ENCODE measurements at regions not wholly inside any gene's neighbourhood (a gene's known extent, or its start where the extent isn't known, plus 50 kb on each side); places are given as distances from the start of the nearest gene placed in this dataset.

DNA sequence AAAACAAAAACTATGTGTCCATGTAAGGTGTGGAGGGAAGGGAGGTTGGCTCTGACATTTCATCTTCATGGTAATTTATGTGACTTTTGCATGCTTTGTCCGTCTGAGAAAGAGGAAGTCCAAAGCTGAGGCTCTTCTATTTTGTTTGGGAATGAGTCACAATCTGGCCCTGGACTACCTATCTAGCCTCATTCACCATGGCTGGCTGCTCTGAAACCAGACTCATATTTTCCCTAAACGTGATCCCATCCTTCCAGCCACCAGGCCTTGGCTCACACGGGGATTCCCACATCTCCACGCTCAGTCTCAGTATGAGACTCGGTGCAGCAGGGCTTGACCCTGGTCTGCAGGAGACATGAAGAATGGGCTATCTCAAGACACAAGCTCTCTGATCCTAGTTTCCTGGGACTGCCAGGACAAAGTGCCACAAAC lies 672.8 kb downstream of the ACTL7B start:
- no peaks in the 10 kb centered on the region for H3K9me3 Mint-ChIP-seq
- DNase-seq = no peak
- TF ChIP-seq, protein P1, sequence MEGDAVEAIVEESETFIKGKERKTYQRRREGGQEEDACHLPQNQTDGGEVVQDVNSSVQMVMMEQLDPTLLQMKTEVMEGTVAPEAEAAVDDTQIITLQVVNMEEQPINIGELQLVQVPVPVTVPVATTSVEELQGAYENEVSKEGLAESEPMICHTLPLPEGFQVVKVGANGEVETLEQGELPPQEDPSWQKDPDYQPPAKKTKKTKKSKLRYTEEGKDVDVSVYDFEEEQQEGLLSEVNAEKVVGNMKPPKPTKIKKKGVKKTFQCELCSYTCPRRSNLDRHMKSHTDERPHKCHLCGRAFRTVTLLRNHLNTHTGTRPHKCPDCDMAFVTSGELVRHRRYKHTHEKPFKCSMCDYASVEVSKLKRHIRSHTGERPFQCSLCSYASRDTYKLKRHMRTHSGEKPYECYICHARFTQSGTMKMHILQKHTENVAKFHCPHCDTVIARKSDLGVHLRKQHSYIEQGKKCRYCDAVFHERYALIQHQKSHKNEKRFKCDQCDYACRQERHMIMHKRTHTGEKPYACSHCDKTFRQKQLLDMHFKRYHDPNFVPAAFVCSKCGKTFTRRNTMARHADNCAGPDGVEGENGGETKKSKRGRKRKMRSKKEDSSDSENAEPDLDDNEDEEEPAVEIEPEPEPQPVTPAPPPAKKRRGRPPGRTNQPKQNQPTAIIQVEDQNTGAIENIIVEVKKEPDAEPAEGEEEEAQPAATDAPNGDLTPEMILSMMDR (IDR thresholded peaks at IDR 0.05) = no peak
- H3K4me3 Mint-ChIP-seq = no peak overlapping the region
- no peaks in the 10 kb centered on the region for H3K4me1 Mint-ChIP-seq
- no peaks in the 10 kb centered on the region for H3K36me3 Mint-ChIP-seq (ENCODE audit: low read depth)
- peaks cover 7% of the 10 kb centered on the region for H3K27me3 Mint-ChIP-seq (ENCODE audit: low read depth, poor library complexity)
- no peak overlapping the region for H3K27ac Mint-ChIP-seq

GRCh38 chr9:108182270-108182669 lies 673.5 kb downstream of the ACTL7B start:
- TF ChIP-seq, protein P1 (IDR thresholded peaks at IDR 0.05) = no peak
- no peak overlapping the region for H3K27ac Mint-ChIP-seq
- DNase-seq = no peak
- no peaks in the 10 kb centered on the region for H3K4me1 Mint-ChIP-seq
- no peaks in the 10 kb centered on the region for H3K9me3 Mint-ChIP-seq
- H3K36me3 Mint-ChIP-seq (ENCODE audit: low read depth) = no peaks in the 10 kb centered on the region
- H3K27me3 Mint-ChIP-seq (ENCODE audit: low read depth, poor library complexity) = peaks cover 7% of the 10 kb centered on the region
- no peak overlapping the region for H3K4me3 Mint-ChIP-seq

DNA sequence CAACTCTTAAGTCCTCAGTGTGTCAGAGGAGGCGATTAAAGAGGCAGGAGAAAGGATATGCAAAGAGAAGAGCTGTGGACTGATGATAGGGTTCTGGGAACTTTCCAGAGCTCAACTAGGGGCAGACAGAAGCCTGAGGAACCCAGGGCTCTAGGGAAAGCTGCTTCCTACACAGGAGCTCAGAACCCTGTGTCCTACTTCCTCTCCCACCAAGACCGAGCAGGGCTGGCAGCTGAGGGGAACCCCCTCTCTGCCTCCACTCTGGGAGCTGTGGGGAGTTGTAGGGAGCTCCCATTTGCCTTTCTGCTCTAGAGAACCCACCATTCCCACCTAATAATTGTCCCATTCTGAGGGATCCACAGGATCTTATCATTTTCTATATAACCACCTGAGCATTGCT lies 674.3 kb downstream of the ACTL7B start:
- DNase-seq = no peak
- H3K4me1 Mint-ChIP-seq = no peaks in the 10 kb centered on the region
- H3K36me3 Mint-ChIP-seq (ENCODE audit: low read depth) = no peaks in the 10 kb centered on the region
- H3K27me3 Mint-ChIP-seq (ENCODE audit: low read depth, poor library complexity) = peaks cover 4% of the 10 kb centered on the region
- H3K27ac Mint-ChIP-seq = no peak overlapping the region
- TF ChIP-seq, protein P1 (IDR thresholded peaks at IDR 0.05) = no peak
- H3K4me3 Mint-ChIP-seq = no peak overlapping the region
- H3K9me3 Mint-ChIP-seq = no peaks in the 10 kb centered on the region

- TF ChIP-seq, protein P1 (IDR thresholded peaks at IDR 0.05) = no peak
Measured at GRCh38 chr9:108180541-108180940, 675.2 kb downstream of the ACTL7B start.

DNA sequence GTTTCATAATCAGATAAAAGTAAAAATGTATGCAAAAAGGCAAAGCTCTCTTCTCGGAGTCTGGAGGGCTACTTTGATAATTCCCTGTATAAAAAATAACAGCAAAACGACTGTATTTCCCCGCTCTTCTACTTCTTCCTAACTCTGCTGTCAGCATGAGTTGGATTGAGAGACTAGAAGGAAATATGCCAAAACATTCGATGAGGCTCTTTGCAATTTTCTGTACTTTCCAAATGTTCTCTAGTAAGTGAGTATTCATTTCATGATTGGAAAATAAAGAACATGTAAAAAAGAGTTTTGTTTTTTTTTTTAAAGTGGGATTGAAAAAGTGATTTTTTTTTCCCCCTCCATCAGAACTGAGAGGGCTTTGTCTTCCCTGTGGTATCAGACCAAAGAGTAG lies 677.5 kb downstream of the ACTL7B start:
- no peaks in the 10 kb centered on the region for H3K36me3 Mint-ChIP-seq (ENCODE audit: low read depth)
- H3K4me3 Mint-ChIP-seq = no peak overlapping the region
- H3K27ac Mint-ChIP-seq = no peak overlapping the region
- peaks cover under 1% of the 10 kb centered on the region for H3K9me3 Mint-ChIP-seq
- H3K27me3 Mint-ChIP-seq (ENCODE audit: low read depth, poor library complexity) = peaks cover 9% of the 10 kb centered on the region
- no peak for DNase-seq
- TF ChIP-seq, protein P1 (IDR thresholded peaks at IDR 0.05) = no peak
- no peaks in the 10 kb centered on the region for H3K4me1 Mint-ChIP-seq

More at GRCh38 chr9:108180541-108180940, 675.2 kb downstream of the ACTL7B start:
- Mint-ChIP-seq H3K27me3 (ENCODE audit: low read depth, poor library complexity) (peaks cover 8% of the 10 kb centered on the region), H3K27ac (no peak overlapping the region), H3K36me3 (ENCODE audit: low read depth) (no peaks in the 10 kb centered on the region), H3K4me1 (no peaks in the 10 kb centered on the region), H3K9me3 (no peaks in the 10 kb centered on the region), H3K4me3 (no peak overlapping the region)
- DNase-seq = no peak

GRCh38 chr9:108168236-108168850 lies 678.8 kb upstream of the KLF4 start:
- H3K9me3 Mint-ChIP-seq = peaks cover 12% of the 10 kb centered on the region
- no peak overlapping the region for H3K27ac Mint-ChIP-seq
- no peak overlapping the region for H3K4me3 Mint-ChIP-seq
- H3K4me1 Mint-ChIP-seq = peaks cover 3% of the 10 kb centered on the region
- TF ChIP-seq, protein P1 (IDR thresholded peaks at IDR 0.05) = no peak
- no peaks in the 10 kb centered on the region for H3K36me3 Mint-ChIP-seq (ENCODE audit: low read depth)
- H3K27me3 Mint-ChIP-seq (ENCODE audit: low read depth, poor library complexity) = no peaks in the 10 kb centered on the region
- no peak for DNase-seq

Data from nephron progenitor cell (in vitro differentiated cells).